Adrenal gland (tissue), 9 donors: ENCODE measurements at regions not wholly inside any gene's neighbourhood (a gene's known extent, or its start where the extent isn't known, plus 50 kb on each side); places are given as distances from the start of the nearest gene placed in this dataset.
A peak's percentile ranks its signal among the peaks of the same experiment; 100 is the strongest.

ENCODE experiments used
- DNase-seq, 7 donors: peaks; one replicate each; pipeline ENCODE4 v3.0.0-alpha.2; 2019 to 2020
- H3K27ac ChIP-seq, 5 donors: fragments of 200-600 bp; sonication (generic) in 4 of 5; 1 replicate in 3 of 5; 2 replicates in 2 of 5; pipeline versions ENCODE4 v1.5.1 to v1.8.0; 2016 to 2020; ENCODE audit warnings: mild to moderate bottlenecking in 1 of 5
- H3K27me3 ChIP-seq: fragments of 200-600 bp; 2 replicates; pipeline ENCODE4 v1.8.0; 2021
- H3K36me3 ChIP-seq, 2 donors: fragments of 200-600 bp; replicated peaks in 1 of 2; 1 replicate in 1 of 2; 2 replicates in 1 of 2; pipeline versions ENCODE4 v1.5.1 to v1.8.0; 2018 to 2022
- H3K4me1 ChIP-seq, 2 donors: fragments of 200-600 bp; replicated peaks in 1 of 2; 1 replicate in 1 of 2; 2 replicates in 1 of 2; pipeline versions ENCODE4 v1.5.1 to v1.8.0; 2018 to 2021
- H3K4me3 ChIP-seq, 4 donors: fragments of 200-600 bp; sonication (generic) in 3 of 4; one replicate each; pipeline ENCODE4 v1.5.1; 2016 to 2018
- H3K9me3 ChIP-seq, 3 donors: fragments of 200-600 bp; sonication (generic) in 1 of 3; replicated peaks in 1 of 3; 1 replicate in 2 of 3; 2 replicates in 1 of 3; pipeline versions ENCODE4 v1.5.1 to v1.8.0; 2016 to 2021
- CTCF ChIP-seq, 6 experiments: fragments of 450-650 bp in 4 of 6; fragments of 200-600 bp in 2 of 6; sonication (generic) in 1 of 6; IDR thresholded peaks; 1 replicate in 5 of 6; 2 replicates in 1 of 6; pipeline versions ENCODE4 v1.5.1 to v1.8.0; 2016 to 2021; ENCODE audit warnings: antibody characterized with exemption in 6 of 6, mild to moderate bottlenecking in 2 of 6, moderate library complexity in 1 of 6
- POLR2A ChIP-seq, 2 donors: fragments of 450-650 bp; IDR thresholded peaks; one replicate each; pipeline ENCODE4 v1.6.1; 2017; ENCODE audit warnings: antibody characterized with exemption in 2 of 2, mild to moderate bottlenecking in 2 of 2, moderate library complexity in 1 of 2
- WGBS, 4 donors: extraction: QIAGEN DNeasy Blood & Tissue Kit in 2 of 4; methylation state at CpG; one replicate each; pipeline versions ENCODE4 v1.1.5 to v1.1.7; 2013 to 2017; 5-methylcytosine and 5-hydroxymethylcytosine counted together
- intact Hi-C, 2 donors: fragments of 100-400 bp; cut with DNase I; formaldehyde crosslinking; loops; one replicate each; pipeline versions ENCODE4 v1.14.1 to v1.15.0; 2022 to 2023
- donor health status: healthy with polysubstance abuse.
- donor health status: Bipolar disorder and iron deficiency.
- donor health status: DM: yes; HTN: yes; CAD: no.
- donor health status: DM: no; HTN: no; CAD: no.
- donor health status: DM: no; HTN: no; CAD: no.

DNA sequence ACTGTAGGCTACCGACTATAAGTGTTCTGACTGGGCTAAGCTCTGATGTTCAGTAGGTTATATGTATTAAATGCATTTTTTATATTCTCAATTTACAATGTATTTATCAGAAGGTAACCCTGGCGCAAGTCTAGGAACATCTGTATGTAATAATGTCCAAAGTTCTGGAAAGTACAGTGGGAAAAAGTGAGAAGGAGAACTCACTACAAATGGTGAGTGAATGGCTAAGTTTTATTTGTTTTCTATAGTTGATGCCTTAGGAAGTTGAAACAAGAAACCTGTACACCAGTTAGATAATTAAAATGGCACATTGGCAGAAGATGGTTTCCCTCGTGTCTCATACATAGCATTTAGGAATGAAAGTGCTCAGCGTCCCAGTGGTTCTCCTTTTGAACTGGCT is 333.4 kb upstream of the THRB start:
- no peak for DNase-seq
- H3K27ac ChIP-seq, result no peak overlapping the region
- intact Hi-C loops, result no loop called here
- H3K4me3 ChIP-seq, result no peak overlapping the region
- TF ChIP-seq POLR2A (IDR thresholded peaks at IDR 0.05) (no peak), CTCF (IDR thresholded peaks at IDR 0.05) (no peak)
- H3K27me3 ChIP-seq, result peaks cover 26% of the 10 kb centered on the region
- no peaks in the 10 kb centered on the region for H3K9me3 ChIP-seq
- H3K4me1 ChIP-seq, result peaks cover 8 to 14% of the 10 kb centered on the region in 2 donors
- H3K36me3 ChIP-seq, result no peaks in the 10 kb centered on the region
- WGBS, 4 donors, result 80 to 89% (median 82%) methylated on average over 4 of the region's 4 CpGs

GRCh38 chr3:24828551-24828950 is 333.9 kb upstream of the THRB start:
- Histone ChIP-seq H3K27ac (no peak overlapping the region), H3K4me1 (peaks cover 8 to 14% of the 10 kb centered on the region in 2 donors), H3K4me3 (no peak overlapping the region), H3K9me3 (no peaks in the 10 kb centered on the region), H3K36me3 (no peaks in the 10 kb centered on the region), H3K27me3 (peaks cover 26% of the 10 kb centered on the region)
- WGBS, 4 donors, result 56 to 65% (median 59%) methylated on average over 4 to 6 of the region's 6 CpGs
- intact Hi-C loops, result no loop called here
- DNase-seq, result no peak
- TF ChIP-seq CTCF (IDR thresholded peaks at IDR 0.05) (no peak), POLR2A (IDR thresholded peaks at IDR 0.05) (no peak)

DNA sequence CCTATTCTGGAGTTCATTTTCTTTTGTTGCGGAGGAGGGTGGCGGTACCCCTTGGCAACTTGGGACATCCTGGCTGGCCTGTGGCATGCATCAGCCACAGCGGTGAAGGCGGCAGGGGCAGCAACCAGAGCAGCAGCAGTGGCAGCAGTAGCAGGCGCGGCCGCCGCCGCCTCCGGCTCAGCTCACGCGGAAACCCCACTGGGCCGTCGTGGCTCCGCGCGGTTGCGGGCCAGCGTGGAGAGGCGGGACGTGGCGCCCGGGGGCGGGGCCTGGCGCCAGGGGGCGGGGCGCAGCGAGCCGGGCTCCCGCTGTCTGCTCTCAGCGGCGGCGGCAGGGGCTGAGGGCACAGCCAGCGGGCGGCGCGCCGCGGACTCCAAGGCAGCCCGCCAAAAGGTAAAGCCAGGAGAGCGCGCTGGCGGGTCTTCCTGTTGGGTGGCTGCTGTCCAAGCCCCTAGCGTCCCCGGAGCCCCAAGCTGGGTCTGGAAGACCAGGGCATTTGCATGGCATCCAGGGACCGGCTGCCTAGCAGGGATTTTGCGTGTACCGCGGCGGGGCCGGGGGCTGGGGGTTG is 334.4 kb upstream of the THRB start:
- peak overlapping the region in 1 of 4 donors; percentile 52 for H3K4me3 ChIP-seq
- WGBS, 4 donors, result 2 to 13% (median 5%) methylated on average over 6 to 51 of the region's 51 CpGs
- DNase-seq, result peak in 4 of 7 donors; percentile 8 to 30 (median 18)
- H3K4me1 ChIP-seq, result peaks cover 8 to 14% of the 10 kb centered on the region in 2 donors
- no peaks in the 10 kb centered on the region for H3K36me3 ChIP-seq
- H3K27ac ChIP-seq, result no peak overlapping the region
- no peak for TF ChIP-seq POLR2A (IDR thresholded peaks at IDR 0.05)
- TF ChIP-seq CTCF (IDR thresholded peaks at IDR 0.05), result no peak
- intact Hi-C loops, result no loop called here
- H3K27me3 ChIP-seq, result peaks cover 26% of the 10 kb centered on the region
- no peaks in the 10 kb centered on the region for H3K9me3 ChIP-seq

DNA sequence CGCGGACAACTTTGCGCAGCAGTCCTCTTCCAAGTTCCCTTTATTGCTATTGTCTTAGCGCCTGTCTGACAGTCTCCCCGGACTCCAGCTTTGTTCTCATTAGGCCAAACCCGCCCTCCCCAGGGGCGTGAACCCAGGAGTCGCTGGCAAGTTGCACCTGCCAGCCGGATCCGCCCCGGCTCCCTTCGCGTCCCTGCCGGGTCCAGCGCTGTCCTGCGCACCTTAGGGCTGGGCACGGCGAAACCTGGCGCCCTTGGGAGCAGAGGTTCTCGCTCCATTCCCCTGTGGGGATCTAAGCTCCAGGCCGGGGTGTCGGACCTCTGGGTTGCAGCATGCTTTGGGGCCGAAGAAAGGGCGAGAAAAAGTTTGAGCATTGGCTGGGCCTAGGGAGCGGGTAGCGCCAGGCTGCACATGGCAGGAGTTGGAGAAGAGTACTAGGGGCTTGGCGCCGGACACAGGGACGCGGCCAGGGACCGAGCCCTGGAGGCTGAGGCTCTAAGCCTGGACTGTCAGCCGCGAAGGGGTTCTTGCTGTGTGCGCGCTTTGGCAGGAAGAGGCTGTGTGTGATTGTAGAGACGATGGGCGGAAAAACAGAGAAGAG is 335.1 kb upstream of the THRB start:
- peaks cover 8 to 14% of the 10 kb centered on the region in 2 donors for H3K4me1 ChIP-seq
- H3K9me3 ChIP-seq, result no peaks in the 10 kb centered on the region
- TF ChIP-seq POLR2A (IDR thresholded peaks at IDR 0.05) (no peak), CTCF (IDR thresholded peaks at IDR 0.05) (no peak)
- H3K27me3 ChIP-seq, result peaks cover 26% of the 10 kb centered on the region
- H3K27ac ChIP-seq, result no peak overlapping the region
- no peaks in the 10 kb centered on the region for H3K36me3 ChIP-seq
- H3K4me3 ChIP-seq, result peak overlapping the region in 1 of 4 donors; percentile 52
- intact Hi-C loops, result no loop called here
- DNase-seq, result peak in 1 of 7 donors; percentile 15
- 1 to 4% (median 2%) methylated on average over 22 to 37 of the region's 37 CpGs for WGBS, 4 donors
